HepG2 (cell line): ENCODE measurements at regions not wholly inside any gene's neighbourhood (a gene's known extent, or its start where the extent isn't known, plus 50 kb on each side); places are given as distances from the start of the nearest gene placed in this dataset.

Experiments
- ATAC-seq: fragments of 200-7000 bp; cut with Tn5 transposase; 3 replicates; pipeline ENCODE4 v1.9.1; 2020; ENCODE audit warnings: mild to moderate bottlenecking, moderate library complexity
- BruUV-seq: library from RNA; stranded (reverse); fragments of 400-500 nt; replicated peaks from 2 replicates; lab custom pipeline; 2021; lab: Mats Ljungman, UMichigan
- CTCF ChIA-PET: fragments of 300-600 bp; formaldehyde crosslinking; extraction: SDS; loops from one replicate; lab custom pipeline; 2021; ENCODE audit warnings: low total read pairs, inconsistent platforms, low intra/inter-chr PET ratio; lab: Yijun Ruan, JAX
- POLR2A ChIA-PET: fragments of 350-600 bp; sonication (Branson Sonifier 250); formaldehyde crosslinking; loops from one replicate; lab custom pipeline; 2020; ENCODE audit warnings: antibody characterized with exemption, inconsistent platforms; lab: Yijun Ruan, JAX
- DNase-seq: peaks from one replicate; pipeline ENCODE4 v3.0.0-alpha.2; 2015; ENCODE audit warnings: low spot score
- FAIRE-seq: peaks from 3 replicates; lab custom pipeline; 2011; peaks lifted over from hg19 to GRCh38; lab: Jason Lieb, UNC
- H2AFZ ChIP-seq: one replicate; pipeline ENCODE4 v1.6.1; 2011; ENCODE audit warnings: low read length, inconsistent platforms
- H3K27ac ChIP-seq: fragments of 300-600 bp; 3 replicates; pipeline ENCODE4 v1.8.0; 2011; ENCODE audit warnings: mixed run types, mild to moderate bottlenecking, mixed read lengths, low read length, inconsistent platforms; ENCODE audit not compliant: insufficient read depth; ENCODE audit errors: extremely low read length
- H3K27me3 ChIP-seq, 2 experiments: fragments of 200-600 bp in 1 of 2; 2 replicates in 1 of 2; 3 replicates in 1 of 2; pipeline versions ENCODE4 v1.6.0 to v1.8.0; 2011; ENCODE audit warnings: low read length in 2 of 2, mild to moderate bottlenecking in 2 of 2, moderate library complexity in 2 of 2, inconsistent platforms in 1 of 2; ENCODE audit not compliant: insufficient read depth in 2 of 2, control insufficient read depth in 1 of 2
- H3K36me3 ChIP-seq, 2 experiments: fragments of 200-600 bp in 1 of 2; replicated peaks in 1 of 2; 2 replicates in 1 of 2; 3 replicates in 1 of 2; pipeline versions ENCODE4 v1.5.1 to v1.8.0; 2011; ENCODE audit warnings: low read length in 2 of 2, inconsistent platforms in 1 of 2; ENCODE audit not compliant: insufficient read depth in 2 of 2, control insufficient read depth in 1 of 2
- H3K4me1 ChIP-seq: 2 replicates; pipeline ENCODE4 v1.5.1; 2012; ENCODE audit warnings: low read length, inconsistent platforms; ENCODE audit not compliant: insufficient read depth
- H3K4me2 ChIP-seq: 2 replicates; pipeline ENCODE4 v1.6.0; 2011; ENCODE audit warnings: low read depth, low read length, inconsistent platforms
- H3K4me3 ChIP-seq, 3 experiments: fragments of 200-600 bp in 1 of 3; sonication (generic), shearing (Covaris generic) in 1 of 3; replicated peaks in 1 of 3; 2 replicates each; pipeline ENCODE4 v1.5.1; 2011 to 2016; ENCODE audit warnings: low read length in 3 of 3, inconsistent platforms in 2 of 3, low read depth in 2 of 3, mild to moderate bottlenecking in 2 of 3, control low read depth in 1 of 3, mixed read lengths in 1 of 3; ENCODE audit not compliant: insufficient read depth in 1 of 3
- H3K79me2 ChIP-seq: one replicate; pipeline ENCODE4 v1.6.1; 2011; ENCODE audit warnings: low read length, inconsistent platforms; ENCODE audit not compliant: insufficient read depth
- H3K9ac ChIP-seq: 2 replicates; pipeline ENCODE4 v1.6.0; 2011; ENCODE audit warnings: mild to moderate bottlenecking, low read depth, low read length, inconsistent platforms; ENCODE audit not compliant: insufficient read depth
- H3K9me3 ChIP-seq: 2 replicates; pipeline ENCODE4 v1.5.1; 2012; ENCODE audit warnings: mild to moderate bottlenecking, low read length
- H4K20me1 ChIP-seq: 2 replicates; pipeline ENCODE4 v1.6.0; 2011; ENCODE audit warnings: inconsistent platforms, mild to moderate bottlenecking, low read length, moderate library complexity; ENCODE audit not compliant: insufficient read depth
- ATF7 ChIP-seq, 2 experiments: fragments of 450-650 bp in 1 of 2; sonication (generic) in 1 of 2; formaldehyde crosslinking in 1 of 2; IDR thresholded peaks; 2 replicates each; pipeline versions ENCODE4 v1.4.0 to v1.6.1; 2016 to 2020; ENCODE audit warnings: antibody characterized with exemption in 1 of 2, mild to moderate bottlenecking in 1 of 2, missing genetic modification reagents in 1 of 2
- CREB1 ChIP-seq, 2 experiments: fragments of 450-650 bp in 1 of 2; IDR thresholded peaks; 2 replicates each; pipeline ENCODE4 v1.6.1; 2016 to 2017; ENCODE audit warnings: control low read depth in 1 of 2, mild to moderate bottlenecking in 1 of 2, missing compliant biosample characterization in 1 of 2, missing genetic modification characterization in 1 of 2
- CSRNP2 ChIP-seq: sonication (generic); formaldehyde crosslinking; conservative IDR thresholded peaks from 2 replicates; pipeline ENCODE4 v1.8.0; 2022; ENCODE audit warnings: low read depth, missing genetic modification reagents
- DRAP1 ChIP-seq: IDR thresholded peaks from 2 replicates; pipeline ENCODE4 v1.6.1; 2016; ENCODE audit warnings: missing genetic modification reagents, missing compliant biosample characterization
- ELF3 ChIP-seq: IDR thresholded peaks from 2 replicates; pipeline ENCODE4 v1.6.1; 2016; ENCODE audit warnings: missing genetic modification reagents, missing compliant biosample characterization
- HOXD1 ChIP-seq: sonication (generic); formaldehyde crosslinking; IDR thresholded peaks from 2 replicates; pipeline ENCODE4 v1.5.0; 2020; ENCODE audit warnings: missing genetic modification reagents
- MAF1 ChIP-seq: sonication (generic); formaldehyde crosslinking; IDR thresholded peaks from 2 replicates; pipeline ENCODE4 v1.5.0; 2020; ENCODE audit warnings: missing genetic modification reagents, borderline replicate concordance
- MEIS2 ChIP-seq: sonication (generic); formaldehyde crosslinking; IDR thresholded peaks from 2 replicates; pipeline ENCODE4 v1.9.0; 2021; ENCODE audit warnings: mild to moderate bottlenecking, missing genetic modification reagents
- NR2C2 ChIP-seq: sonication (generic); formaldehyde crosslinking; IDR thresholded peaks from 2 replicates; pipeline ENCODE4 v1.4.0; 2020; ENCODE audit warnings: missing genetic modification reagents, mild to moderate bottlenecking, moderate library complexity, borderline replicate concordance
- SCMH1 ChIP-seq: sonication (generic); formaldehyde crosslinking; IDR thresholded peaks from 2 replicates; pipeline ENCODE4 v1.9.0; 2021; ENCODE audit warnings: missing genetic modification reagents, mild to moderate bottlenecking, borderline replicate concordance
- SMAD1 ChIP-seq: sonication (generic); formaldehyde crosslinking; IDR thresholded peaks from 2 replicates; pipeline ENCODE4 v1.4.0; 2020; ENCODE audit warnings: missing genetic modification reagents, low read depth, mild to moderate bottlenecking, borderline replicate concordance
- SYNCRIP ChIP-seq: fragments of 200-400 bp; formaldehyde crosslinking; IDR thresholded peaks from 2 replicates; pipeline ENCODE4 v1.6.1; 2018; ENCODE audit warnings: mild to moderate bottlenecking, low read depth, low read length; ENCODE audit not compliant: insufficient read depth
- TRAFD1 ChIP-seq: sonication (generic); formaldehyde crosslinking; IDR thresholded peaks from 2 replicates; pipeline ENCODE4 v1.5.1; 2020; ENCODE audit warnings: missing genetic modification reagents, mild to moderate bottlenecking, borderline replicate concordance
- ZNF337 ChIP-seq: sonication (generic); formaldehyde crosslinking; IDR thresholded peaks from 2 replicates; pipeline ENCODE4 v1.5.1; 2020; ENCODE audit warnings: missing genetic modification reagents, low read depth, mild to moderate bottlenecking, borderline replicate concordance
- ZNF549 ChIP-seq: sonication (generic); formaldehyde crosslinking; IDR thresholded peaks from 2 replicates; pipeline ENCODE4 v1.5.0; 2020; ENCODE audit warnings: missing genetic modification reagents
- ZNF607 ChIP-seq: sonication (generic); formaldehyde crosslinking; IDR thresholded peaks from 2 replicates; pipeline ENCODE4 v1.5.1; 2020; ENCODE audit warnings: missing genetic modification reagents, mild to moderate bottlenecking, borderline replicate concordance
- ZNF777 ChIP-seq: sonication (generic); formaldehyde crosslinking; IDR thresholded peaks from 2 replicates; pipeline ENCODE4 v1.4.0; 2020; ENCODE audit warnings: missing genetic modification reagents
- ZNF780A ChIP-seq: sonication (generic); formaldehyde crosslinking; IDR thresholded peaks from 2 replicates; pipeline ENCODE4 v1.8.0; 2022; ENCODE audit warnings: mild to moderate bottlenecking, missing genetic modification reagents, moderate library complexity
- WGBS: methylation state at CpG from one replicate; pipeline ENCODE4 v1.1.6; 2017; ENCODE audit warnings: low lambda C conversion rate; 5-methylcytosine and 5-hydroxymethylcytosine counted together
- in situ Hi-C: cut with HindIII; loops from 2 replicates; pipeline ENCODE4 v1.10.0; 2017; ENCODE audit warnings: low pct_unique_long_range_greater_than_20kb; ENCODE audit not compliant: extremely low pct_ligation_motif_present
- intact Hi-C: fragments of 100-400 bp; cut with micrococcal nuclease; formaldehyde crosslinking; loops from one replicate; pipeline ENCODE4 v1.10.0; 2022; ENCODE audit not compliant: unreplicated experiment

GRCh38 chr4:114081783-114082182, 102.3 kb upstream of the ARSJ start (continued):
- TF ChIP-seq SYNCRIP (no peak), CREB1 (IDR thresholded peaks at IDR 0.05) (no peak), CREB1 (CRISPR knock-in tag; IDR thresholded peaks at IDR 0.05) (no peak), DRAP1 (CRISPR knock-in tag) (no peak), CSRNP2 (no peak)

GRCh38 chr4:114082348-114082747, 102.9 kb upstream of the ARSJ start:
- DNase-seq (no peak), FAIRE-seq (no peak), ATAC-seq (no peak)
- Histone ChIP-seq H3K27ac (no peak overlapping the region), H3K27me3 (no peaks in the 10 kb centered on the region), H3K4me3 (no peak overlapping the region), H3K9ac (no peak overlapping the region), H4K20me1 (no peaks in the 10 kb centered on the region), H2AFZ (no peak overlapping the region), H3K9me3 (no peaks in the 10 kb centered on the region), H3K4me2 (no peak overlapping the region), H3K36me3 (no peaks in the 10 kb centered on the region), H3K79me2 (no peaks in the 10 kb centered on the region), H3K4me1 (no peaks in the 10 kb centered on the region)
- in situ Hi-C loops: no loop called here
- no TSS peak for BruUV-seq
- POLR2A ChIA-PET: no interaction called here
- 4% methylated on average over 6 of the region's 6 CpGs for WGBS
- intact Hi-C loops: no loop called here
- CTCF ChIA-PET: no interaction called here
- no peak for TF ChIP-seq TRAFD1 (CRISPR knock-in tag)
- no peak for TF ChIP-seq HOXD1 (CRISPR knock-in tag)
- TF ChIP-seq ZNF780A (CRISPR knock-in tag): no peak
- TF ChIP-seq ZNF549 (CRISPR knock-in tag): no peak
- TF ChIP-seq ZNF337 (CRISPR knock-in tag): no peak
- TF ChIP-seq MAF1 (CRISPR knock-in tag): no peak
- TF ChIP-seq NR2C2 (CRISPR knock-in tag): no peak
- TF ChIP-seq MEIS2 (CRISPR knock-in tag): no peak
- TF ChIP-seq SCMH1 (CRISPR knock-in tag): no peak
- TF ChIP-seq ELF3 (CRISPR knock-in tag): no peak
- no peak for TF ChIP-seq SMAD1 (CRISPR knock-in tag)
- no peak for TF ChIP-seq ZNF607 (CRISPR knock-in tag)
- TF ChIP-seq ZNF777 (CRISPR knock-in tag): no peak
- no peak for TF ChIP-seq ATF7 (IDR thresholded peaks at IDR 0.05)
- TF ChIP-seq ATF7 (CRISPR knock-in tag; IDR thresholded peaks at IDR 0.05): no peak
